ENCODE measurements at regions not wholly inside any gene's neighbourhood (a gene's known extent, or its start where the extent isn't known, plus 50 kb on each side); places are given as distances from the start of the nearest gene placed in this dataset.

GRCh38 chr19:30074741-30075715 is 133.0 kb downstream of the URI1 start:
- no peak for DNase-seq (ENCODE audit: low read depth)
- Histone ChIP-seq H3K36me3 (ENCODE audit: control insufficient read depth, insufficient read depth, low read length, severe bottlenecking) (no peaks in the 10 kb centered on the region), H3K9me3 (ENCODE audit: control insufficient read depth, low read length) (peaks cover 8% of the 10 kb centered on the region), H3K9ac (ENCODE audit: low read length) (no peak overlapping the region), H3K27me3 (replicated peaks; ENCODE audit: control insufficient read depth, insufficient read depth, low read length) (peaks cover 13% of the 10 kb centered on the region), H3K4me3 (ENCODE audit: low read length) (no peak overlapping the region), H3K4me1 (ENCODE audit: control insufficient read depth, insufficient read depth, low read length) (no peaks in the 10 kb centered on the region)

DNA sequence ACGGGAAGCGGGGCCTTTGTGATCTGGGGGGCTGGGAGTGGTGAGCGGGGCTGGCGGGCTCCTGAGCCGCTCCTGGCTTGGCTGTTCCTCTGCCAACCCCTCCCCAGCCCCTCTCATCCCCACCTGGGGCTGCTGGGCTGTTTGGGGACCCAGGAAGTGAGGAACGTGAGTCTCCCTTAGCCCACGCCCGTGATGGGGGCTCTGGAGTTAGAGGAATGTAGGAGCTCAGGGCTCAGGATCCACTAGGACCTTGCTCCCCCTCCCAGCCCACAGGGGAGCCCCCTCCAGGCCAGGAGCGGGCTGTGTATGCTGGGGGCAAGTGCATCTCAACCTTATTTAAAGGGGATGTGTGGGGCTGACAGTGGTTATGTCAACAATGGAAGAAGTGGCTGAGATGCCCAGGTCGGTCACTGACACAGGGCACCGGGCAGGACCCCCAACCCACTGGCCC is 134.1 kb downstream of the URI1 start:
- Histone ChIP-seq H3K27me3 (replicated peaks; ENCODE audit: control insufficient read depth, insufficient read depth, low read length) (peaks cover 13% of the 10 kb centered on the region), H3K4me1 (ENCODE audit: control insufficient read depth, insufficient read depth, low read length) (no peaks in the 10 kb centered on the region), H3K36me3 (ENCODE audit: control insufficient read depth, insufficient read depth, low read length, severe bottlenecking) (no peaks in the 10 kb centered on the region), H3K9me3 (ENCODE audit: control insufficient read depth, low read length) (peaks cover 8% of the 10 kb centered on the region), H3K9ac (ENCODE audit: low read length) (no peak overlapping the region), H3K4me3 (ENCODE audit: low read length) (no peak overlapping the region)
- DNase-seq (ENCODE audit: low read depth): no peak

DNA sequence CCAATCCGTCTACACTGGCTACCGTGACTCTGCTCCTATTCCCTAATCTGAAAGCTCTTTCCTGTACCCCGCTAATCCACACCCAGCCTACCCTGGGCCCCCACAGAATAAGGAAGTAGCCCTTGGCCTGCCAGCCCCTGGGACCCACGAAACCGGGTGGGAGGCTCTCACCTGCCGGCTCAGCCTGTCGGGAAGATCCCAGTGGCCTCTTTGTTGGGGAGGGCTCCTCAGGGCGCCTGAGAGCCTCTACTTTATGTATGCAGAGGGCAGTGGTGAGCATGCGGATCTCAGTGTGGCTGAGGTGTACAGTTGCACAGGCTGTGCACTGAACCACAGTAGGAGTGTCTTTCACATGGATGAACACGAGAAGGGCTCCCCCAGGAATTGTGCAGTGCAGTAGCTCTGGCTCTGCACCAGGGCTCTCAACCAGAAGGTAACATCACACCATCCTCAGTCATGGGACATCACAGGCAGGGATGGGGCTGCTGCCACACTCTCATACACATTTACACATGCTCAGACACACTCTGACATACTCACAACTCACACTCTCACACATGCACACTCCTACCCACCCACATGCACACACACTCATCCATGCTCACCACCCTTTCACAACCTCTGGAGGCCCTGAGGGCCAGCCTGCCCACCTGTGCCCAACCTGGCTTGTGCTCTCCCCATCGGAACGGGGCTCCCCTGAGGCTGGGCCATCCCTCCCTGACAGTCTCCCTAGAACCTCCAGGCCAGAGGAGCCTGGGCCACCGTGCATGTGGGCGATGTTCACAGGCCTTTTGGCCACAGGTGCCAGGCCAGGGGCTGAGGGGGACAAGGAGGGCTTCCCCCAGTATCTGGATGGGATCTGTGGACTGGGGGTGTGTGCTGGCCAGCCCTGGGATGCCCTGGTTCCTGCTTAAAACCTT is 135.0 kb downstream of the URI1 start:
- H3K9me3 ChIP-seq (ENCODE audit: control insufficient read depth, low read length): peaks cover 8% of the 10 kb centered on the region
- H3K27me3 ChIP-seq (replicated peaks; ENCODE audit: control insufficient read depth, insufficient read depth, low read length): peaks cover 19% of the 10 kb centered on the region
- H3K36me3 ChIP-seq (ENCODE audit: control insufficient read depth, insufficient read depth, low read length, severe bottlenecking): no peaks in the 10 kb centered on the region
- no peak overlapping the region for H3K9ac ChIP-seq (ENCODE audit: low read length)
- H3K4me1 ChIP-seq (ENCODE audit: control insufficient read depth, insufficient read depth, low read length): no peaks in the 10 kb centered on the region
- no peak for DNase-seq (ENCODE audit: low read depth)
- H3K4me3 ChIP-seq (ENCODE audit: low read length): no peak overlapping the region

GRCh38 chr19:30077851-30078355 is 135.9 kb downstream of the URI1 start:
- Histone ChIP-seq H3K36me3 (ENCODE audit: control insufficient read depth, insufficient read depth, low read length, severe bottlenecking) (no peaks in the 10 kb centered on the region), H3K27me3 (replicated peaks; ENCODE audit: control insufficient read depth, insufficient read depth, low read length) (peaks cover 24% of the 10 kb centered on the region), H3K4me1 (ENCODE audit: control insufficient read depth, insufficient read depth, low read length) (no peaks in the 10 kb centered on the region), H3K4me3 (ENCODE audit: low read length) (no peak overlapping the region), H3K9me3 (ENCODE audit: control insufficient read depth, low read length) (peaks cover 8% of the 10 kb centered on the region), H3K9ac (ENCODE audit: low read length) (no peak overlapping the region)
- DNase-seq (ENCODE audit: low read depth): no peak

- Histone ChIP-seq H3K27me3 (replicated peaks; ENCODE audit: control insufficient read depth, insufficient read depth, low read length) (peaks cover 19% of the 10 kb centered on the region), H3K36me3 (ENCODE audit: control insufficient read depth, insufficient read depth, low read length, severe bottlenecking) (no peaks in the 10 kb centered on the region), H3K4me1 (ENCODE audit: control insufficient read depth, insufficient read depth, low read length) (no peaks in the 10 kb centered on the region), H3K9ac (ENCODE audit: low read length) (no peak overlapping the region), H3K9me3 (ENCODE audit: control insufficient read depth, low read length) (peaks cover 8% of the 10 kb centered on the region), H3K4me3 (ENCODE audit: low read length) (no peak overlapping the region)
- no peak for DNase-seq (ENCODE audit: low read depth)
Measured at GRCh38 chr19:30078381-30078910, 136.4 kb downstream of the URI1 start.

DNA sequence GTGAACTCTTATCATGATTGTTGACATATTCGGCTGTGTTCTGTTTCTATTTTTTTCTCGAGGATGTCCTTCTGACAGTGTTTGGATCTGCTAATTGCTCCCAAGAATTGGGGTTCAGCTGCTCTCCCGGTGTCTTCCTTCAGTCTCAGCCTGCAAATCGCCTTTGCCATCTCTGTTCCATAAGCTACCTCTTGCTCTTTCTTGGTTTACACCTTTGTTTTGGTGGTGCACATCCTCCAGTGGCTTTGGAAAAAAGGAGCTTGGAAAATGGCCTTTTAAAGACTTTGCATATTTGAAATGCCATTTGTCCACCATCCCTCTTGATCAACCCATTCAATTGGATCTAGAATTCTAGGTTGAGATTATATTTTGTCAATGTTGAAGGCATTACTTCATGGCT is 137.2 kb downstream of the URI1 start:
- Histone ChIP-seq H3K4me1 (ENCODE audit: control insufficient read depth, insufficient read depth, low read length) (no peaks in the 10 kb centered on the region), H3K27me3 (replicated peaks; ENCODE audit: control insufficient read depth, insufficient read depth, low read length) (peaks cover 16% of the 10 kb centered on the region), H3K9me3 (ENCODE audit: control insufficient read depth, low read length) (peaks cover 8% of the 10 kb centered on the region), H3K4me3 (ENCODE audit: low read length) (no peak overlapping the region), H3K9ac (ENCODE audit: low read length) (no peak overlapping the region), H3K36me3 (ENCODE audit: control insufficient read depth, insufficient read depth, low read length, severe bottlenecking) (no peaks in the 10 kb centered on the region)
- DNase-seq (ENCODE audit: low read depth): no peak

DNA sequence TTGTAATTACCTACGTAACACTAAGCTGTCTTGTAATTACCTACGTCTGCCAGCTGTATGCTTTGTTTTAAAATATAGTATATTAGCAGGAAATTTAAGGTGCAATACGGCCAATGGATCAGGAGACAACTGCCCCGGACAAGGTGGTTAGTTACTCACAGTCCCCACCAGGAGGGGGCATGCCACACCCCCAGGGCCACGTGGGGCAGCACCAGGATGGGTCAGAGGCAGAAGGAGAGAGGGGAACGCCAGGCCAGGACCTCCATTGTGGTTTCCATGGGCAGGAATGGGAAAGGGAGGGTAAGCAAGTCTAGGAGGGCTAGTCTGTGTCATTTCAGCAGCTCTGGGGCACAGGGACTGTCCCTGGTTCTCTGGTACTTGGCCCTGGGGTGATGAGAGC is 140.1 kb downstream of the URI1 start:
- H3K36me3 ChIP-seq (ENCODE audit: control insufficient read depth, insufficient read depth, low read length, severe bottlenecking): no peaks in the 10 kb centered on the region
- H3K9me3 ChIP-seq (ENCODE audit: control insufficient read depth, low read length): peaks cover 8% of the 10 kb centered on the region
- no peaks in the 10 kb centered on the region for H3K4me1 ChIP-seq (ENCODE audit: control insufficient read depth, insufficient read depth, low read length)
- H3K4me3 ChIP-seq (ENCODE audit: low read length): no peak overlapping the region
- no peak overlapping the region for H3K9ac ChIP-seq (ENCODE audit: low read length)
- no peak for DNase-seq (ENCODE audit: low read depth)
- peaks cover 20% of the 10 kb centered on the region for H3K27me3 ChIP-seq (replicated peaks; ENCODE audit: control insufficient read depth, insufficient read depth, low read length)

DNA sequence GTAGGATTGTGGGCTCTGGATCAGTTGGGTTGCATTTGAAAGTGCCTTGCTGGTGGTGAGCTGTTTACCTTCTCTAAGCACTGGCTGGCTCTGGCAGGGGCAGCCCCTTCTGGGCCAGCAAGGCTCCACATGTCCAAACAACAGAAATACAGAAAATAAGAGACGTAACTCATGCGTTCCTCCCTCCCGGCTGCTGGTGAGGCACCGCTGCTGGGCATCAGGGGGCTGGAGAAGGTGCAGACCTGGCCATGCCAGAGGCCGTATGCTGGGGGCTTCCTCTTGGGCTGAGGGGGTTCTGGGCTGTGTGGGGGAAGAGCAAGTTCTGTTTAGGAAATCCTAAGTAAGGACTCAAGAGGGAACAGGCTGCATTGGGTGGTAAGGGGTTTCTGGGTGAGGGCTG is 140.6 kb downstream of the URI1 start:
- no peak for DNase-seq (ENCODE audit: low read depth)
- peaks cover 21% of the 10 kb centered on the region for H3K27me3 ChIP-seq (replicated peaks; ENCODE audit: control insufficient read depth, insufficient read depth, low read length)
- no peak overlapping the region for H3K9ac ChIP-seq (ENCODE audit: low read length)
- no peaks in the 10 kb centered on the region for H3K36me3 ChIP-seq (ENCODE audit: control insufficient read depth, insufficient read depth, low read length, severe bottlenecking)
- H3K4me3 ChIP-seq (ENCODE audit: low read length): no peak overlapping the region
- H3K4me1 ChIP-seq (ENCODE audit: control insufficient read depth, insufficient read depth, low read length): no peaks in the 10 kb centered on the region
- H3K9me3 ChIP-seq (ENCODE audit: control insufficient read depth, low read length): peaks cover 8% of the 10 kb centered on the region

DNA sequence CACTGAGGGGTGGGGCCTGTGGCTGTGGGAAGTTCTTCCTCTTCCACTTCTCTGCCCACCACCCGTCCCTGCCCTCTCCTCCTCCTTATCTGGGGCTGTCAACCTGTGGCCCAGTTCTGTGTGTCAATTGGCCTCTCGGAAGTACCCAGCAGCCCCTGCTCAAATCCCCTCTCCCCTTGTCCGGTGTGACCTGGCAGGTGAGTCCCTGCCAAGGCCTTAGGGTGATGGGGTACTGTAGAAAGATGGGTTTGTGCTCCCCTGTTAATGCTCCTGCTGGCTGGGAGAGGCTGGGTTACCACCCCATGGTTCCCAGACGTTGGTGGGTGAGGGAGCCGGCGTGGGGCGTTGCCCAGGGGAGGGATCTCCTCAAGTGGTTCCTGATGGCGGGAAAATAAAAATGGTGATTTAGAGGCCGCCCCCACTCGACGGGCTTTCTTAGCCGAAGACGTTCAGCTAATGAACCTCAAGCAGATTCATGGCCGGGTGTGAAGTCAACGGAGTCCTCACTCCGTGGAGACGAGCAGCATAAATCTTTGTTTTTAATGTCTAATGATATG is 141.2 kb downstream of the URI1 start:
- Histone ChIP-seq H3K27me3 (replicated peaks; ENCODE audit: control insufficient read depth, insufficient read depth, low read length) (peaks cover 19% of the 10 kb centered on the region), H3K4me1 (ENCODE audit: control insufficient read depth, insufficient read depth, low read length) (no peaks in the 10 kb centered on the region), H3K9me3 (ENCODE audit: control insufficient read depth, low read length) (peaks cover 8% of the 10 kb centered on the region), H3K9ac (ENCODE audit: low read length) (no peak overlapping the region), H3K36me3 (ENCODE audit: control insufficient read depth, insufficient read depth, low read length, severe bottlenecking) (no peaks in the 10 kb centered on the region), H3K4me3 (ENCODE audit: low read length) (no peak overlapping the region)
- DNase-seq (ENCODE audit: low read depth): no peak

GRCh38 chr19:30083701-30084156 is 141.7 kb downstream of the URI1 start:
- no peaks in the 10 kb centered on the region for H3K36me3 ChIP-seq (ENCODE audit: control insufficient read depth, insufficient read depth, low read length, severe bottlenecking)
- H3K9ac ChIP-seq (ENCODE audit: low read length): no peak overlapping the region
- no peaks in the 10 kb centered on the region for H3K4me1 ChIP-seq (ENCODE audit: control insufficient read depth, insufficient read depth, low read length)
- H3K4me3 ChIP-seq (ENCODE audit: low read length): no peak overlapping the region
- peaks cover 8% of the 10 kb centered on the region for H3K9me3 ChIP-seq (ENCODE audit: control insufficient read depth, low read length)
- peaks cover 22% of the 10 kb centered on the region for H3K27me3 ChIP-seq (replicated peaks; ENCODE audit: control insufficient read depth, insufficient read depth, low read length)
- no peak for DNase-seq (ENCODE audit: low read depth)

Data from adipocyte (in vitro differentiated cells).